K562 (cell line): ENCODE measurements at regions not wholly inside any gene's neighbourhood (a gene's known extent, or its start where the extent isn't known, plus 50 kb on each side); places are given as distances from the start of the nearest gene placed in this dataset.
"Not testable (repeated sequence)": the region's sequence is repeated elsewhere in the genome, so short reads cannot be mapped to it uniquely, and the experiment has no call there.

Experiments
- ATAC-seq: fragments of 200-7000 bp; cut with Tn5 transposase; 3 replicates; pipeline ENCODE4 v1.9.1; 2020; ENCODE audit warnings: moderate library complexity
- BruUV-seq: library from RNA; stranded (reverse); fragments of 400-500 nt; replicated peaks from 2 replicates; lab custom pipeline; 2021; lab: Mats Ljungman, UMichigan
- CTCF ChIA-PET: fragments of 300-600 bp; formaldehyde crosslinking; extraction: SDS; loops from one replicate; lab custom pipeline; 2021; ENCODE audit warnings: low intra/inter-chr PET ratio; lab: Yijun Ruan, JAX
- POLR2A ChIA-PET: fragments of 300-600, 350-650 bp; sonication (Branson Sonifier 250); formaldehyde crosslinking; extraction: SDS; loops from one replicate; lab custom pipeline; 2021; ENCODE audit warnings: antibody characterized with exemption, inconsistent platforms; lab: Yijun Ruan, JAX
- DNase-seq, 4 experiments: peaks; one replicate each; pipeline versions ENCODE4 v3.0.0 to v3.0.0-alpha.2; 2011 to 2018; ENCODE audit warnings: low spot score in 3 of 4, mixed read lengths in 3 of 4; ENCODE audit errors: extremely low read depth in 1 of 4
- FAIRE-seq: peaks from 2 replicates; lab custom pipeline; 2011; peaks lifted over from hg19 to GRCh38; lab: Jason Lieb, UNC
- H2AFZ ChIP-seq: 2 replicates; pipeline ENCODE4 v1.6.0; 2011; ENCODE audit warnings: low read depth, low read length, control low read depth, inconsistent platforms
- H3K27ac ChIP-seq: fragments of 200-600 bp; 3 replicates; pipeline ENCODE4 v1.8.0; 2011; ENCODE audit warnings: low read depth, mild to moderate bottlenecking, control low read depth, inconsistent platforms, low read length, moderate library complexity, mixed read lengths; ENCODE audit errors: extremely low read depth
- H3K27me3 ChIP-seq, 2 experiments: fragments of 300-600 bp in 1 of 2; 2 replicates in 1 of 2; 3 replicates in 1 of 2; pipeline versions ENCODE4 v1.6.0 to v1.8.0; 2011; ENCODE audit warnings: inconsistent platforms in 2 of 2, low read length in 2 of 2, mild to moderate bottlenecking in 1 of 2, mixed read lengths in 1 of 2, moderate library complexity in 1 of 2; ENCODE audit not compliant: control insufficient read depth in 2 of 2, insufficient read depth in 2 of 2
- H3K36me3 ChIP-seq: fragments of 300-600 bp; 3 replicates; pipeline ENCODE4 v1.8.0; 2011; ENCODE audit warnings: mild to moderate bottlenecking, low read length, inconsistent platforms; ENCODE audit not compliant: control insufficient read depth, insufficient read depth
- H3K4me1 ChIP-seq, 2 experiments: fragments of 200-600 bp in 1 of 2; replicated peaks in 1 of 2; 2 replicates in 1 of 2; 3 replicates in 1 of 2; pipeline versions ENCODE4 v1.5.1 to v1.8.0; 2011; ENCODE audit warnings: inconsistent platforms in 2 of 2, low read length in 2 of 2, mild to moderate bottlenecking in 1 of 2, mixed read lengths in 1 of 2, moderate library complexity in 1 of 2; ENCODE audit not compliant: control insufficient read depth in 2 of 2, insufficient read depth in 2 of 2
- H3K4me2 ChIP-seq: 2 replicates; pipeline ENCODE4 v1.6.1; 2011; ENCODE audit warnings: low read length, control low read depth, inconsistent platforms, mixed read lengths; ENCODE audit not compliant: insufficient read depth
- H3K4me3 ChIP-seq: fragments of 200-600 bp; sonication (generic), shearing (Covaris generic); 2 replicates; pipeline ENCODE4 v1.5.1; 2016; ENCODE audit warnings: control low read depth, inconsistent platforms
- H3K79me2 ChIP-seq: fragments of 200-600 bp; 3 replicates; pipeline ENCODE4 v1.8.0; 2011; ENCODE audit warnings: low read length, inconsistent platforms; ENCODE audit not compliant: control insufficient read depth, insufficient read depth
- H3K9ac ChIP-seq, 2 experiments: 2 replicates each; pipeline versions ENCODE4 v1.6.0 to v1.6.1; 2011; ENCODE audit warnings: low read depth in 2 of 2, low read length in 2 of 2, control low read depth in 1 of 2, inconsistent platforms in 1 of 2, mild to moderate bottlenecking in 1 of 2, mixed read lengths in 1 of 2; ENCODE audit not compliant: insufficient read depth in 1 of 2
- H3K9me1 ChIP-seq: one replicate; pipeline ENCODE4 v1.6.0; 2011; ENCODE audit warnings: inconsistent platforms, mild to moderate bottlenecking, low read length, moderate library complexity; ENCODE audit not compliant: control insufficient read depth, insufficient read depth
- H3K9me3 ChIP-seq: replicated peaks from 2 replicates; pipeline ENCODE4 v1.5.1; 2011; ENCODE audit warnings: low read depth, low read length, inconsistent platforms; ENCODE audit not compliant: control insufficient read depth, insufficient read depth
- H4K20me1 ChIP-seq: replicated peaks from 2 replicates; pipeline ENCODE4 v1.6.1; 2011; ENCODE audit warnings: low read length, inconsistent platforms, mixed read lengths; ENCODE audit not compliant: control insufficient read depth, insufficient read depth
- CBX3 ChIP-seq, 2 experiments: IDR thresholded peaks; 1 replicate in 1 of 2; 2 replicates in 1 of 2; pipeline ENCODE4 v1.6.1; 2012; ENCODE audit warnings: inconsistent platforms in 2 of 2, low read length in 2 of 2, borderline replicate concordance in 1 of 2, control low read depth in 1 of 2
- DACH1 ChIP-seq: fragments of 450-650 bp; IDR thresholded peaks from 2 replicates; pipeline ENCODE4 v1.6.1; 2018; ENCODE audit not compliant: partially characterized antibody
- PHF20 ChIP-seq: fragments of 450-650 bp; IDR thresholded peaks from 2 replicates; pipeline ENCODE4 v1.6.1; 2018; ENCODE audit not compliant: partially characterized antibody
- ZFP36 ChIP-seq: fragments of 150-350 bp; IDR thresholded peaks from 2 replicates; pipeline ENCODE4 v1.6.1; 2018; ENCODE audit warnings: low read length, low read depth; ENCODE audit not compliant: partially characterized antibody
- ZNF232 ChIP-seq: sonication (generic); formaldehyde crosslinking; IDR thresholded peaks from 2 replicates; pipeline ENCODE4 v1.8.0; 2022; ENCODE audit warnings: mild to moderate bottlenecking, missing genetic modification reagents
- ZNF431 ChIP-seq: sonication (generic); formaldehyde crosslinking; IDR thresholded peaks from 2 replicates; pipeline ENCODE4 v1.8.0; 2022; ENCODE audit warnings: mild to moderate bottlenecking, missing genetic modification reagents
- WGBS: fragments of 100-300 bp; shearing (Covaris generic); methylation state at CpG from one replicate; pipeline ENCODE4 v1.1.6; 2016; ENCODE audit warnings: low coverage, mixed read lengths; ENCODE audit not compliant: insufficient coverage; ENCODE audit errors: missing lambda C conversion rate; 5-methylcytosine and 5-hydroxymethylcytosine counted together
- in situ Hi-C: fragments of 300-500 bp; cut with MboI; formaldehyde crosslinking; loops from 4 replicates; pipeline ENCODE4 v1.15.0; 2018; ENCODE audit warnings: inconsistent platforms, mixed read lengths
- intact Hi-C: fragments of 100-400 bp; cut with micrococcal nuclease; formaldehyde crosslinking; loops from 2 replicates; pipeline ENCODE4 v1.14.2; 2022

DNA sequence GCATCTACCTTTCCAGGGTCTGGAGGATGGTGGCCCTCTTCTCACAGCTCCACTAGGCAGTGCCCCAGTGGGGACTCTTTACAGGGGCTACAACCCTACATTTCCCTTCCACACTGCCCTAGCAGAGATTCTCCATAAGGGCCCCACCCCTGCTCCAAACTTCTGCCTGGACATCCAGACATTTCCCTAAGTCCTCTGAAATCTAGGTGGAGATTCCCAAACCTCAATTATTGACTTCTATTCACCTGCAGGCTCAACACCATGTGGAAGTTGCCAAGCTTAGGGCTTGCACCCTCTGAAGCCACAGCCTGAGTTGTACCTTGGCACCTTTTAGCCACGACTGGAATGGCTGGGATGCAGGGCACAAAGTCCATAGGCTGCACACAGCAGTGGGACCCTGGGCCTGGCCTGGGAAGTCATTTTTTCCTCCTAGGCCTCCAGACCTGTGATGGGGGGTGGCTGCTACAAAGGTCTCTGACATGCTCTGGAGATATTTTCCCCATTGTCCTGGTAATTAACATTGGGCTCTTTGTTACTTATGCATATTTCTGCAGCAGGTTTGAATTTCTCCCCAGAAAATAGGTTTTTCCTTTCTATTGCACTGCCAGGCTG lies 53.7 kb upstream of the ST3GAL5 start (continued):
- TF ChIP-seq PHF20 = no peak

DNA sequence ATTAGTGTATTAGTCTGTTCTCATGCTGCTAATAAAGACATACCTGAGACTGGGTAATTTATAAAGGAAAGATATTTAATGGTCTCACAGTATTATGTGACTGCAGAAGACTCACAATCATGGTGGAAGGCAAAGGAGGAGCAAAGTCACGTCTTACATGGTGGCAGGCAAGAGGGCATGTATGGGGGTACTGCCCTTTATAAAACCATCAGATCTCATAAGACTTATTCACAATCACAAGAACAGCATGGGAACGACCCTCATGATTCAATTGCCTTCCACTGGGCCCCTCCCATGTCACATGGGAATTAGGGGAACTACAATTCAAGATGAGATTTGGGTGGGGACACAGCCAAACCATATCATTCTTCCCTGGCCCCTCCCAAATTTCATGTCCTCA lies 52.7 kb upstream of the ST3GAL5 start:
- DNase-seq, H3K79me2 ChIP-seq, H3K9me1 ChIP-seq, H3K27me3 ChIP-seq, H3K4me2 ChIP-seq, in situ Hi-C loops, H3K4me1 ChIP-seq, POLR2A ChIA-PET, FAIRE-seq, intact Hi-C loops, H3K9ac ChIP-seq, BruUV-seq, ATAC-seq, H3K36me3 ChIP-seq, H3K9me3 ChIP-seq, H3K4me3 ChIP-seq, H4K20me1 ChIP-seq, H3K27ac ChIP-seq, CTCF ChIA-PET, H2AFZ ChIP-seq: not testable (repeated sequence)
- WGBS = 8% methylated on average over 2 of the region's 2 CpGs
- TF ChIP-seq ZNF232 (0 out of 2 replicates have a peak, but pooled peaks have one; percentile 38), ZFP36 (peak; percentile 48), ZNF431 (CRISPR knock-in tag) (peak; percentile 93), DACH1 (peak; percentile 17), CBX3 (IDR thresholded peaks at IDR 0.05; ENCODE audit: borderline replicate concordance in 1 of 2, low read length in 2 of 2) (peak in 1 of 2 experiments; percentile 27; a peak in 1 of 3 replicates)
